GM21528 (cell line): ENCODE measurements at regions not wholly inside any gene's neighbourhood (a gene's known extent, or its start where the extent isn't known, plus 50 kb on each side); places are given as distances from the start of the nearest gene placed in this dataset.
A peak's percentile ranks its signal among the peaks of the same experiment; 100 is the strongest.
"Not testable (repeated sequence)": the region's sequence is repeated elsewhere in the genome, so short reads cannot be mapped to it uniquely, and the experiment has no call there.

Experiments
- ATAC-seq: cut with Tn5 transposase; IDR thresholded peaks from one replicate; pipeline ENCODE4 v1.9.1; 2021; ENCODE audit warnings: mild to moderate bottlenecking, moderate library complexity; ENCODE audit not compliant: unreplicated experiment, low FRiP score

DNA sequence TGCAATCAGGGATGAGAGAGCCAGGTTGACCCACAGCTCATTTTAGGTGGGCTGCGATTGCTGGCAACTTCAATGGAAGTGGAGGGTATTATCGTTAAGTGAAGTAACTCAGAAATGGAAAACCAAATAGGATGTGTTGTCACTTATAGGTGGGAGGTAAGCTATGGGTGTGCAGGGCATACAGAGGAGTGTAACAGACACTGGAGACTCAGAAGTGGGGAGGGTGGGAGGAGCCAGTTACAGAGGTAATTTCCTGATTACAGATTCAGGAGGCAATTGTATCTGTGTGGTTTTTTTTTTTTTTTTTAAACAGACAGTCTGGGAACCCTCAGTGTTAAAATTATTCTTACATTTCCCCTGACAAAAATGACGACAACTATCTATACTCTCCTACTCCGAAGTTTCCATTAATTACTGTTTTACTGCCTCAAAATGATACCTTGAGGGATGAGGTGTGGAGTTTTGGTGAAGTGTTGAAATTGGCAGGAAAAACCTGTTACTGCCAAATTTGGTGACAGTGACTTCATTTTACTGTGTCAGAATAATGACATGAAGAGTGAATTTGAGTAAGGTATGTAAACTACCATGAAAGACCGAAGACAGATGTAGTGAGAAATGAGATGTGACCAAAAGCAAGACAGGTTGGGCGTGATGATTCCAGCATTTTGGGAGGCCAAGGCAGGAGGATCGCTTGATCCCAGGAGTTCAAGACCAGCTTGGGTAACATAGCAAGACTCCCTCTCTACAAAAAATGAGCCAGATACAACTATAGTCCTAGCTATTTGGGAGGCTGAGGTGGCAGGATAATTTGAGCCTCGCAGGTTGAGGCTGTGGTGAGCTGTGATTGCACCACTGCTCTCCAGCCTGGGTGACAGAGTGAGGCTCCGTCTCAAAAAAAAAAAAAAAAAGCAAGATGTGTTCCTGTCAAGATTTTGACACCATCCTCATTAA is 415.0 kb upstream of the AMELY start:
- no peak for ATAC-seq

DNA sequence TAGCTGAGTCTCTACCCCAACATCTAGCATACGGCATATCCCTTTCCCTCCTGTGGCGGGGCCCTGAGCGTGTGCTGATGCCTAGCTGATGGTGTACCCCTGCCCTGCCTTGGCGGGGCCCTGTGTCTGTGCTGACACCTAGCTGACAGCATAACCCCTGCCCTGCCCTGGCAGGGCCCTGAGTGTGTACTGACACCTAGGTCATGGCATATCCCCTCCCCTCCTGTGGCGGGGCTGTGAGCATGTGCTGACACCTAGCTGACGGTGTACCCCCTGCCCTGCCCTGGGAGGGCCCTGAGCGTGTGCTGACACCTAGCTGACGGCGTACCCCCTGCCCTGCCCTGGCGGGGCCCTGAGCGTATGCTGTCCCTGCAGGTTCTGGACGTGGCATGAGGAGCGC is 414.0 kb upstream of the AMELY start:
- ATAC-seq, result no peak

DNA sequence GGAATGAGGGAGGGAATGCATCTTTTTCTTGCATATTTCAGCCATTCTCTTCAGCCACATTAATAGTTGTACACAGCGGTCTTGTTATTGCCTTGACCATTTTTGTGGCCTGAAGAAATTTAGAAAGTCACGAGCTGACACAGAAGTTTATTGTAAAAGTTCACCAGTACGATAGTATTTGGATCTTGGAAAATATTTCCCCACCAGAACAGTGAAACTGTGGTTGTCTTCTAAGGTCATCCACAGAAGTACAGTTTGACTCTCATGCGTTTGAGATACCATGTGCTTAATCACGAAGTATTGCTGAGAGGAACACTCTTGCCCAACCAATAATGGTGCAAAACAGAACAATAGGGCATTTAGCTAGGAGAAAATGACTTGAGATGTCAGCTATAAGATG is 409.2 kb upstream of the AMELY start:
- no peak for ATAC-seq

DNA sequence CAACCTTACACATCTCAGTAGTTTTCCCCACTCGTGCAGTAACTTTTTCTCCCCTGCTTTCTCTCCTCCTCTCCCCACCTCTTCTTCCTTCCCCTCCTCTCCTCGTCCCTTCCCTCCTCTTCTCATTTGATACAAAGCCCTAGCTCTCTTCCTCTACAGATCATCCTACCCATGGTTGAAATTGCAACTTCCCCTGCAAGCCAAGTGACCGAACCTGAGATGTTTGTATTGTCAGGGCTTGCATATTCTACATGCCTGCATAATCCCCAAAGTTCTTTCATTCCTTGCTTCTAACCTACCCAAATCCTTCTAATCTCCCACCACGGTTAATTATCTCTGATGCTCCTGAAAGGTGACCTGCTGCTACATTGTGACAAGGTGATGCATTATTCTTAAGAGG is 408.6 kb upstream of the AMELY start:
- not testable (repeated sequence) for ATAC-seq

DNA sequence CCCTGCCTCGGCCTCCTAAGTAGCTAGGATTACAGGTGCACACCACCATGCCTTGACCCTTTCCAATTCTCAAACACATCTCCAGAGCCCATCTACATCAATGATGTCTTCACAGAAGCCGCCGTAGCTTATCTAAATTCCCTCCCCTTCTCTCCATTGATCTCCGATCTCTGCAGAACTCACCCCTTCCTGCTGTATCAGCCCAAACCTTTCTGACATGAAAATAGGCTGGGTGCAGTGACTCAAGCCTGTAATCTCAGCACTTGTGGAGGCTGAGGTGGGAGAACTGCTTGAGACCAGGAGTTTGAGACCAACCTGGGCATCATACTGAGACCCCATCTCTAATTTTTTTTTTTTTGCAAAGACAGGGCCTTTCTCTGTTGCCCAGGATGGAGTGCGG is 406.6 kb upstream of the AMELY start:
- no peak for ATAC-seq

DNA sequence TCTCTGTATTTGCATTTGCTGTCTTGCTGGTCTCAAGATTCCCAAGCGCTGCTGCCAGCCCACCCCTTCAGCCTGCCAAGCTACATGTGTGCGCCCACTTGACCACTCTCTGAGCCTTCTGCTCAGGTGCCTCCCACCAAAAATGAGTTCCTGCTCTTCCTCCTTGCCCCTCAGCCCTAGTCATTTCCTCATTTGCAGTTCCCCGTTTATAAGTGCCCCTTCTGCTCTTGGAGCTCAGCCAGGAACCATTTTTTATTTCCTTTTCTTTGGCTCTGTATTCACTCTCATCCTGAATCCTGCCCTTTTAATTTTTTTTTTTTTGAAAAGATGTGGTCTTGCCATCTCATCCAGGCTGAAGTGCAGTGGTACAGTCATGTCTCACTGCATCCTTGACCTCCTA is 406.0 kb upstream of the AMELY start:
- no peak for ATAC-seq

DNA sequence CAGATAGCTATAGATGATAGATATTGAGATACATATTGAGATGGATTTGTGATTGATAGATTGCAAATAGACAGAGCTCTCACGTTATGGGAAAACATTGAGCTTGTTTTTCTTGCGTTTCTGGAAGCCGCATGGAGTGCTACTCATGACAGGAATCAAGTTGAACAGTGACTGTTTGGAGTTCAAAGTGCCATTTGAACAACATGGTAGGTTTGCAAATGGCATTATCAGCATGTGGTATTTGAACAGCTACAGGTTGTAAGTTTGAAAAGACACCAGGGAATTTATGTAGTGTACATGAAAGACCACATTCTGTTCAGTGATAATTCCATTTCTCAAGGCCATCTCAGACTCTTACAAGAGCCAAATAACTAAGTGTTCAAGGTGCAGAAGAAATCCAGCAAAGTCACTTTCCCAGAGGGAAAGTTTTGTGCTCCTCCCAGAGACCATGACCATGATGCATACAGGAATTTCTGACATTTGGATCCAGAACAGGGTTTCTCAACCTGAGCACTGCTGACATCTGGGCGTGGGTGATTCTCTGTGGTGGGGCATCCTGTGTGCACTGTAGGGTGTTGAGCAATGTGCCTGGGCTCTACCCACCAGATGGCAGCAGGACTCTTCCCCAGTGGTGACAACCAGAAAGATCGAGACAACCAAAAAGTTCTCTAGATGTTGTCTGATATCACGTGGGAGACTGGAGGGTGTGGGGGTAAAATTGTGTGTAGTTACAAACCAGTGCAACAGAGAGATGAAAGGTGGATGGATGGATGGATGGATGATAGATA is 399.1 kb upstream of the AMELY start:
- ATAC-seq, result no peak

DNA sequence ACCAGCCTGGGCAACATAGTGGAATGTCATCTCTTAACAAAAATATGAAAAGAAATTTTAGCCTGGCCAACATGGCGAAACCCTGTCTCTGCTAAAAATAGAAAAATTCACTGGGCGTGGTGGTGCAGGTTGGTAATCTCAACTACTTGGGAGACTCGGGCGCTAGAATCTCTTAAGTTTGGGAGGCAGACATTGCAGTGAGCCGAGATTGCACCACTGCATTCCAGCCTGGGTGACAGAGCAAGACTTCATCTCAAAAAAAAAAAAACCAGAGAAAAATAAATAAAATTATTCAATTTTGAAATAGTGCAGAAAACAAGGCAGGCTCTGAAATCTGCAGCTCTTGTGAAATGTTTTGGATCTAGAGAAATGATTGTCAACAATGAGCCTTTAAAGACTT is 397.3 kb upstream of the AMELY start:
- no peak for ATAC-seq

DNA sequence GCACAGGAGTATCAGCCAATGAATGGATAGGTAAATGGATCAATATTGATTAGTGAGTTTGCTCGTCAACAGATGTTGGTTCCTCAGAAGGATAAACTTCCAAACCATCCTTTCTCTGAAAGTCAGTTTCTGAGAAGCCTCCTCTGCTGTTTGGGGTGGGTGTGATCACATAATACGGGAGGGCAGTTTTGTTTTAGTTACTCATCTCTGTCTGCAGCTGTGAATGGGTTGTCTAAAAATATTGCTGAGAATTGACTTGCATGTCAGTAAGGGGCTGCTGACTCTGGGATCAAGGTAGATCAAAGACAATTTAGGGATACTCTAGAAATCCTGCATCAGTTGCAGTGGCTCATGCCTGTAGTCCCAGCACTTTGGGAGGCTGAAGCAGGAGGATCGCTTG is 390.8 kb upstream of the AMELY start:
- no peak for ATAC-seq

DNA sequence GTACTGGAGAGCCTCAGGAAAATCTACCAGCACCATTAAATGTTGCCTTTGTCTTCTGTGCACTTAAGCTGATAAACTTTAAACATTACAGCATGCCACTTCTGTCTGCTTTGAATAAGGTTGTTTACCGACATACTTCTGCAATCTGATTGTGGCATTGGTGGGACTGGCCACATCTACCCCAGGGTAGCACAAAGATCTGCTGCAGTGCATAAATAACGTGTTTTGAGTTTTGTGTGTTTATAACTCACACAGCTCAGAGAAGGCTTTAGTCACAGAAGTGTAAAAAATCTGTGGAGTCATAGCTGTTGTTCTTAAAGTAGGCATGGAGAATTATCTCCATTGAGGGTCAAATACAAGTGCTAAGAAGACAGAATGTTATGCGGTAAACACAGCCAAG is 388.4 kb upstream of the AMELY start:
- no peak for ATAC-seq

DNA sequence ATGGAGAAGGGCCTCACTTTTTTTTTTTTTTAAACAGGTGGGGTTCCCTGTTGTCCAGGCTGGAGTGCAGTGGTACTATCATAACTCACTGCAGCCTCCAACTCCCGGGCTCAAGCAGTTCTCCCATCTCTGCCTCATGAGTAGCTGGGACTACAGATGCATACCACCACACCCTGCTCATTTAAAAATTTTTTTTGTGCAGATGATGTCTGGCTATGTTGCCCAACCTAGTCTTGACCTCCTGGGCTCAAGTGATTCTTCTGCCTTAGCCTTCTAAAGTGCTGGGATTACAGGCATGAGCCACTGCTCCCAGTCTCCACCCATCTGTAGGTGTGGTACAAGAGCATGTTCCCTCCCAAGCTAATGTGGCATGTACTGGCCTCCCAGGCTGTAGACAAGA is 380.6 kb upstream of the AMELY start:
- ATAC-seq, result no peak

DNA sequence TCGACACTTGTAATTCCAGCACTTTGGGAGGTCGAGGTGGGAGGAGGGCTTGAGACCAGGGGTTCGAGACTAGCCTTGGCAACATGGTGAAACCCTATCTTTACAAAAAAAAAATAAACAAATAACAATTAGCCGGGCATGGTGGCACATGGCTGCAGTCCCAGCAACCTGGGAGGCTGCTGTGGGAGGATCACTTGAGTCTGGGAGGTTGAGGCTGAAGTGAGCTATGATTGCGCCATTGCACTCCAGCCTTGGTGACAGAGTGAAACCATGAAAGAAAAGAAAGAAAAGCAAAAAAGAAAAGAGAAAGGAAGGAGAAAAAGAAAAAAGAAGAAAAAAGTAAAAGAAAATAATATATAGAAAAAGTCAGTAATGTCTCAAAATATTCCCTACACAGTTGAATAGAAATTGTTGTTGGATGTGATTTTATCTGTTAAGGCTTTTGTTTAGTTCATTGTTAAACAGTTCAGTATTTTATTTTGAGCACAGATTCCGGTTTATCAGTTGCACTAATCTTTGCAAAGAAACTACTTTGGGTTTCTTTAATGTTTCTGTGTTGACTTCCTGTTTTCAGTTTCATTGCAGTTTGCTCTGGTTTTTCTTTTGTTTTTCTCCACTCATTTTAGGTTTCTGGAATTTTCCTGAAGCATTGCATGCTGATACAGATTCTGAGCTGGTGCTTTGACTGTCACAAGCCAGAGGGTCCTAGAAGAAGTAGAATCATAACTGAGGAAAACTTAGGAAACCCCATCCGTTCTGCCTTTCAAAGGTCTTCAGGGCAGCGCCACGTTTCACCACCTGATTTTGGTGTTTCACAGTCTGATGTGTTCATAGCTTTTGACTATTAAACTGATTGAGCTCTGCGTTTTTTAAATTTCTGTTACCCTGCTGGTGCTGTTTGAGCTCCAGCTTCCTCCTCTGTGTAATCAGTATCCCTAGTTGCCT is 378.6 kb upstream of the AMELY start:
- ATAC-seq, result peak; percentile 86

DNA sequence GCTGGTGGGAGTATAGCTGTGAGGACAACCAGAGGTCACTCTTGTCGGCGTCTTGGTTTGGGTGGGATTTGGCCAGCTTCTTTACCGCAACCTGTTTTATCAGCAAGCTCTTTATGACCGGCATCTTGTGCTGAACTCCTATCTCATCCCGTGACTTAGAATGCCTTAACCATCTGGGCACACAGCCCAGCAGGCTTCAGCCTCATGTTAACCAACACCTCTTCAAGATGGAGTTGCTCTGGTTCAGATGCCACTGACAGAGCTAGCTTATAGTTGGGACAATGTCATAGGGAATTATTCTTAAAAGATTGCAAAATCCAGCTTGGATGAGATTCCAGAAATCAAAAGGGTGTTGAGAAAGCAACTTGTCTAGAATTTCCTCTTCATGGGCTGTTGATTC is 377.1 kb upstream of the AMELY start:
- no peak for ATAC-seq

DNA sequence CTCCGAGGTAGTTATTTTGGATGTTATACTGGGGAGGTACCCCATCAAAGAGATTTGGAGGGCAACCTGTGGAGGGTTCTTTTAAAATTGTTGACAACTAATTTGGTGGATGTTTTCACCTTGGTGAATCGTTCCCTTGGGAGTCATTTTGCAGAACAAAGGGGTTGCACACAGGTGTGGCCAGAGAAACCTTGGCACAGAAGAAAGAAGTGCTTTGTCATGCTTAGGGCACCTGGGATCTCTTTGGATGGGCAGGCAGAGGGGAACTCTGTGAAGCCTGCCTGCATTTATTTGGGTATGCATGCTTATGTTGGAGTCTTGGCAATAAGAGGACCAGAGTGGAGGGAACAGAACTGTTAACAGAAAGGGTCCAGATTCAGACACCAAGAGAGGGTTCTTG is 376.4 kb upstream of the AMELY start:
- ATAC-seq, result not testable (repeated sequence)

DNA sequence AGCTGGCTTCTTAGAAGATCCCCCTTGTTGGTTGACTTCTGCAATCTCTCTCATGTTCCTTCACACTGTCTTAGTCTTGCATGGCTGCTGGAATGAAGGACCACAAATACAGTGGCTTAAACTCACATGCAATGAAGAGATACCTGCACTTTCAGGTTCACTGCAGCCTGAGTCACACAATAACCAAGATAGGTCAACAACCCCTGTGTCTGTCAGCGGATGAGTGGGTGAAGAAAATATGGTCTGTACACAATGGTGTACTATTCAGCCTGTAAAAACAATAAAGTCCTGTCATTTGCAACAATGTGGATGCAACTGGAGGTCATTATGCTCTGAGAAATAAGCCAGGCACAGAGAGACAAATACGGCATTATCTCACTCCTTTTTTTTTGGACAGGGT is 373.8 kb upstream of the AMELY start:
- no peak for ATAC-seq

DNA sequence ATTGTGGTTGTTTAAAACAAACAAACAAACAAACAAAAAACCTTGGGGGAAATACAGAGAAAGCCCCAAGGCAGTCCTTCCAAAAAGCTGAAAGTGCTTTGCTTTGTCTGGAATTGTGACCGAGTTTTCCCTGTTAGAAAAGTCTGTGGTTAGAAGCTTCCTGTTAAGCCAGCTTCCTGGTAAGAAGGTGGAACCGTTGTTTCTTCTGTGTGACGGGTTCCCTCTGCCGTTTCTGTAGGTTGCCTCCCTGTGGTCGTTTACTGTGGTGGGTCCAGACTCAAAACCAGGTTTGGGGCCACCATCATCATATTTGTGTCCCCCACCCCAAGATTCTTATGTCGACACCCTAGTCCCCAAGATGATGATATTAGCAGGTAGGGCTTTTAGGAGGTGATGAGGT is 371.4 kb upstream of the AMELY start:
- no peak for ATAC-seq

DNA sequence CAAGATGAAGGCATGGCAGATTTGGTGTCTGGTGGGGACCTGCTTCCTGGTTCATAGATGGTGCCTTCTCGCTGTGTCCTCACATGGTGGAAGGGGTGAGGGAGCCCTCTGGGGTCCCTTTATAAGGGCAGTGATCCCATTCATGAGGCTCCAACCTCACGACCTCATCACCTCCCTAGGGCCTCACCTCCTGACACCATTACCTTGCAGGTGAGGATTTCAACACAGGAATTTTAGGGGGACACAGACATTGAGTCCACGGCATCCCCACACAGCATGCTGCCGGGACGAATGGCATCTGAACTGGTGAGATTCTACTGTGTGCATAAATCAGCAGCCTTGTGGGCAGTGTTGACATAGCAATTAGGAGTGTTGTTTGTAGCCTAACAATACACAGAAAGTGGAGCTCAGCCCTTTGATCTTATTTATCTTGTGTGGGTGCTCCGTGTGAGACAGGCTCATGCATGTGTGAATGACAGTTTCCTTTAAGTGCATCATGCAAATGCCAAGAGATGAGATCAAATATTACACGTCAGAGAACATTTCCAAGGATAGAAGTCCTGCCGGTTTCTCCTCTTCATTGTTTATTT is 368.7 kb upstream of the AMELY start:
- ATAC-seq, result not testable (repeated sequence)

DNA sequence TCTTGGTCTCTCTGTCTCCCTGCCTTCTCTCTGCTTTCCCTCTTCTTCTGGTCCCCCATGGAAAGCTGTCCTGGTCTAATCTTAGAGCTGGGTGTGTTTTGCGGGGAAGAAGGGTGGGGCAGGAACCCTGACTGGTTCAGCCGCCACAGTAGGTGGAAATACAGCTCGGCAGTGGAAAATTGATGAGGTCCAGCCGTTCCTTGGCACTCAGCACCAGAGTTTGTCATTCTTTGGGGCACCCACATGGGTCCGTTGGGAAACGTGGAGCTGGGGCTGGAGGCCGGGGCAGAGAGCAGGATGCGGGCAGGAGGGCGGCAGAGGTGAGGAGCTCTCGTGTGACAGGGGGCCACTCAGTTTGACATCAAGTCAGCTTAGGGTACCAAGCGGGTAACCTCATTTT is 364.2 kb upstream of the AMELY start:
- no peak for ATAC-seq

DNA sequence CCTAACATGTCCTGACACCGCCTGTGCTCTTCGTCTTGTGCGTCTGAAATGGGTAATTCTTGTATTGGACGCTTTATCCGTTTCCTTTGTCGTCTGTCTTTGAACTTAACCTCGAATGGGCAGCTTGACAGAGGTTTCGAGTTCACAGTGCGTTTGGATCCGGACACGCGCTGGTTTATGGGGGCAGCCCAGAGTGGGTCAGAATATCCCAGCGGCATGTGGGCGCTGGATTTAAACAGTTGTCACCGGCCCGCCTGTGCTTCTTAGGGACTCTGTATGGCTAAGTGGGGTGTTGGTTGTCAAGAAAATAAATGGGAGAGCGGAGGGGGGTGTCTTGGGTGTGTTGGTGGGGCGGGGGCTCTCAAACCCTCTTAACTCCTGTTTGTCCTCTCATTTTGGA is 363.5 kb upstream of the AMELY start:
- ATAC-seq, result no peak

DNA sequence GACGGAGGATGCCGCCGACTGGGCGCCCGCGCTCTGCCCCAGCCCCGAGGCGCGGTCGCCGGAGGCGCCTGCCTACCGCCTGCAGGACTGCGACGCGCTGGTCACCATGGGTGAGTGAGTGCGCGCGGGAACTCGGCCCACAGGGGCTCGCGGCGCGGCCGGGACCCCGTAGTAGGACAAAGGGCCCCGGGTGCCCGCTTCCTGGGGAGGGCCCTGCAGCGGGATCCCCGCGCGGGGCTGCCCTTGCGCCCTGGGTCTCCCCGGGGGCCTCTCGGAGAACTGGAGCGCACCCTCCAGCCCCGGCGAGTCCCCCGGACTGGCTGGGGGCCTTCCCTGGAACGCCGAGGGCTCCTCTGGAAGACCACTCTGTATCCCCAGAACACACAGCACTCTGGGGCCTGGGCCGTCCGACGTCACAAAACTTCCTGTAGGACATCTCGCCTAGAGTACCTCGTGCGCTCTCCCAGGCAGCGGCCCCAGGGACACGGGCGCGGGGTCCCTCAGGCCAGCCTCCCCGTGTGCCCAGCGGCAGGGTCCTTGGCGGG is 362.9 kb upstream of the AMELY start:
- ATAC-seq, result peak; percentile 32
